CD4-positive, alpha-beta T cell treated with Interferon alpha-2 for 1 hour (primary cell): ENCODE measurements at regions not wholly inside any gene's neighbourhood (a gene's known extent, or its start where the extent isn't known, plus 50 kb on each side); places are given as distances from the start of the nearest gene placed in this dataset.
A peak's percentile ranks its signal among the peaks of the same experiment; 100 is the strongest.

ENCODE experiments used
- DNase-seq, 2 donors: peaks; one replicate each; pipeline ENCODE4 v3.0.0-alpha.2; 2020 to 2022

DNA sequence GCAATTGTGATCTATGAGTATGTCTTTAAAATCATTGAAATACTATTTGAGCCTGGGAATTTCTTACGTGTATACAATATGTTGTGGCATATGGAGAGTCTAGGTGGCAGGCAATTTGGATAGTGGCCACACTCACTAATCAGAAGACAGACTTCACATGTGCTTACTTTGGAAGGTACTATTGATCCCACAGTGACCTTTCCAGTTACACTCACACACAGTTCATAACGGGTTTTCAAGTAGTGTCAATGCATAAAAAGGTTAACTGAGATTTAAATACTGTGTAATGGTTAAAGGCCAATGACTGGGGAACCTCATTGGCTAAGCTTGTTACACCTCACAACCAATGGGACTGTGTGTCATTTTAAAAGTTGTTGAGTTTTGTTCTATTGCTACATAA is 783.2 kb downstream of the RPA4 start:
- DNase-seq = no peak

GRCh38 chrX:97668126-97668525 is 784.4 kb downstream of the RPA4 start:
- no peak for DNase-seq

- DNase-seq = no peak
Observed at GRCh38 chrX:97672138-97672537, 788.4 kb downstream of the RPA4 start.

DNA sequence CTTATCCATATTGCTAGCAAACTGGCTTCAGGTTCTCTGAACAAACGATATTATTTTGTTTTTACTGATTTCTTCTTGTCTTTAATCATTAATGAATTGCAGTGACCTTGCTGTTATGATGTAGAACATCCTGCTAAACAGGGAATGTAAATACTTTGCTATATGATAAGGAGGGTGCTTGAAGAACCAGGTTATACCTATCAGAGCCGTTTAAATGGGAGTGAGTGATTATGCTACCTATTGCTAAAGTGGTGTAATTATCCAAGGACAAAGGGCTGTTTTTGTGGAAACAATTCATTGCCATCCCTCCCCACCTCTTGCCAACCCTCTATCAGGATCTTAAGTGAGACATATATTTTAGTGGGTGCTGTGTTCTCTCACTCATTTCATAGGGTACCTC is 788.9 kb downstream of the RPA4 start:
- DNase-seq = no peak

GRCh38 chrX:97673135-97673534 is 789.4 kb downstream of the RPA4 start:
- DNase-seq = no peak

GRCh38 chrX:97682991-97683840 is 799.5 kb downstream of the RPA4 start:
- no peak for DNase-seq

GRCh38 chrX:97685753-97686152 is 802.0 kb downstream of the RPA4 start:
- DNase-seq = peak in 1 of 2 donors; percentile 21

DNA sequence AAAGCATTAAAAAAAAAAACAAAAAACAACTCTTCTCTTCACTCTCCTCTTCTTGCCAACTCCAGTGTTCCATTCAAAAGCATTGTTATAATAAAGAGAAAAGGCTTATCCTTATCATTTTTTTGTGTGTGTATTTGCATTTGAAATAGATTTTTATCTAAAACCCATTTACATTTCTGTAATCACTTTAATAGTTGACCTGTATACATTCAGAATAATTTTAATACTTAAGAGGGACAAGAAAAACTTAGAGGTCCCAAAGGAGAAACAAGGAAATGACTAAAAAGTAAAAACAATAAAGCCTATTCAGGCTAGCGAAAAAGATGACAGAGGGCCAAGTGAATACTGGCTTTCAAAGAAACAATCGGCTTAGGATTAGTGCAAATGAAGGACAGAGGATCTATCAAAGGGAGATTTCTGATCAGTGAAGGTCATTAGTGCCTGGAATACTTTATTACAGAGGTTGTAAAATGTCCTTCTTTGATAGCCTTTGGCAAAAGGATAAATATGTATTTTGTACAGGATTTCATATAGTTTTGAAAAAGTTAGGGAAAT is 808.3 kb downstream of the RPA4 start:
- DNase-seq = no peak

- DNase-seq = no peak
Observed at GRCh38 chrX:97692575-97692974, 808.9 kb downstream of the RPA4 start.

DNA sequence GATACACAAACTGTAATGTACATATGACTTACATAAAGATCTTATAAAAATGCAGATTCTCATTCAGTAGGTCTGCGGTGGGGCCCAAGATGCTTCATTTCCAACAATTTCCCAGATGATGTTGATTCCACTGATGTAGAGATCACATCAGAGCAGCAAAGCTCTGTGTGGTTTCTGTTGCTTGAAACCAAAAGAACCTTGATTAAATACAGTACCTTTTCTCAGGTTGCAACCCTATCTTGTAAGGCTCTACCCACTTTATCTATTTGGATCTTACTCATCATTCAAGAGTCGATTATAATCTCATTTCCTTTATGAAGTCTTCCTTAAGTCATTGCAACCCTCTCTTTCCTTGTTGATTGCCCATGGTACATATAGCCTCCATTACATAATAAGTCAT is 816.8 kb downstream of the RPA4 start:
- no peak for DNase-seq

DNA sequence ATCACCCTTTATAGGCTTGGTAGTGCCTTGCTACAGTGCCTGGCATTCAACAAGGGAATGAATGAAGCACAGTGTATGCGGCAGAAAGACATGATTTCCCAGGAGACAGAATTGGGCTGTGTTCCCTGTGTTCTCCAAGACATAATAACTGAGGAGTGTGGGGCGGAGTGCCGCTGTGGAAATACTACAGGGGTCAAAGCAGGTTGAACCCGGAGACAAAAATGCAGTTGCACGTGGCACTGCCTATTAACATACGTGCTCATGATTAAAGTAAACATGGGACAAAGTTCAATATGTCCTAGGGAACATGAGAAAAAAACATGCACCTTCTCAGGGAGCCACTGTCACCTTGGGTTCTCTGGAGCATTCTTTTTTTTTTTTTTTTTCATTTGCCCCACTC is 820.8 kb downstream of the RPA4 start:
- no peak for DNase-seq

GRCh38 chrX:97704881-97705280 is 821.2 kb downstream of the RPA4 start:
- no peak for DNase-seq

DNA sequence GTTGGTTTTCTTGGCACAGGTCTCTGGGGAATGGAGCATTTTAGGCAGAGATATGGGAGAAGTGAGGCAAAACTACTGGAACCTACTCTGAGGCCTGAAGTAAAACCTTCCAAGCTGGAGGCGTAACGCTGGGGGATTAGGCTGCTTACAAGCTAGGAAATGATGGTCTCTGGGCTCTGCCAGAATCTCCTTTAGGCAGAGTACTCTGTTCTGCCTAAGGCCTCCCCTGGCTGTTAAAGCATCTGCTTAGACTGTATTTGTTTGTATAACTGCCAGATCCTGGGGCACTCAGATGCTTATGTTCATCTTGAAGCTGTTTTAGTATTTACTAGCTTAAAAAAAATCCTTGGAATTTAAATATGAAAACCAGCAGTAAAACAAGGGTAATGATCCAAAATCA is 822.2 kb downstream of the RPA4 start:
- no peak for DNase-seq

- DNase-seq = no peak
Observed at GRCh38 chrX:97714072-97714471, 830.4 kb downstream of the RPA4 start.

GRCh38 chrX:97728215-97728614 is 844.5 kb downstream of the RPA4 start:
- DNase-seq = no peak

- no peak for DNase-seq
Observed at GRCh38 chrX:97740044-97740443, 856.3 kb downstream of the RPA4 start.

GRCh38 chrX:97740886-97741285 is 857.2 kb downstream of the RPA4 start:
- no peak for DNase-seq

DNA sequence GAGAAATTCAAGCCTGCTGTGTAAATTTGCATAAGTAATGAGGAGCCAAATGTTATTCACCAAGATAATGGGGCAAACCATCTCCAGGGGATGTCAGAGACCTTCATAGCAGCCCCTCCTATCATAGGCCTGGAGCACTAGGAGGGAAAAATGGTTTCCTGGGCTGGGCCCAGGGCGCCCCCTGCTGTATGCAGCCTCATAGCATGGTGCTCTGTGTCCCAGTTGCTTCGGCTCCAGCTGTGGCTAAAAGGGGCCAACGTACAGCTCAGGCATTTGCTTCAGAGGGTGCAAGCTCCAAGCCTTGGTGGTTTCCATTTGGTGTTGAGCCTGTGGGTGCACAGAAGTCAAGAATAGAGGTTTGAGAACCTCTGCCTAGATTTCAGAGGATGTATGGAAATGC is 859.3 kb downstream of the RPA4 start:
- DNase-seq = no peak

DNA sequence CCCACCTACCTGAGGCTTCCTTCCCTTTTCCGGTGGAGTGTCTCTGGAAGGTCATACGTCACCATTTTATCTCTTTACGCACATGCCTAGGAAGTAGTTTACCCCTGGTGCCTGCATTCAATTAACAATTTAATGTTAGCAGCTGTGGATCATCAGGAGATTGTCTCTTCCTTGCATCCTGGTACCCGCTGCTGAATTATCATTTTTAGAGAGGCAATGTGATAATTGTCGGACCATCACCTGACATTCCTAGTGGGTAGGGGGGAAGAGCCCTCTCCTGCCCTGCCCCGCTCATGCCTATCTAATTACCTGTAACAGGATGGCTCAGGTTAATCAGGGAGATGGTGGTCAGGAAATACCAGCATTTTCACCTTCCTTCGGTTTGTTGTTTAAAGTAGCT is 863.6 kb downstream of the RPA4 start:
- no peak for DNase-seq

DNA sequence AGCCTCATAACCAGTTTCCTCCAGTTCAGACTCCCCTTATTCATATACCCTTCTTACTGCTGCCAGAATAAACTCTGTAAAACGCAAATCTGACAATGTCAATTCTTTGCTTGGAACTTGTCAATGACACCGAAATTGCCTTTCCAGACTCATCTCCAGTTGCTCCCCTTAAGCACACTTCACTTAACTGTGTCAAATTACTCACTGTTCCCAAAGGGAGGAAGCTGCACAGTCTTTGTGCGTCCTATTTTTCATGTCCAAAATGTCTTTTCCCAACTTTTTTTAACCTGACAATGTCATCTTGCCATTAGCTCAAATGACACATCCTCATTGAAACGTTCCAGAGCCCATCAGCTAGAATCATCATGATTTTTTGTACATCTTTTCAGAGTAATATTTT is 867.3 kb downstream of the RPA4 start:
- DNase-seq = no peak

- DNase-seq = no peak
Observed at GRCh38 chrX:97751735-97752134, 868.0 kb downstream of the RPA4 start.

DNA sequence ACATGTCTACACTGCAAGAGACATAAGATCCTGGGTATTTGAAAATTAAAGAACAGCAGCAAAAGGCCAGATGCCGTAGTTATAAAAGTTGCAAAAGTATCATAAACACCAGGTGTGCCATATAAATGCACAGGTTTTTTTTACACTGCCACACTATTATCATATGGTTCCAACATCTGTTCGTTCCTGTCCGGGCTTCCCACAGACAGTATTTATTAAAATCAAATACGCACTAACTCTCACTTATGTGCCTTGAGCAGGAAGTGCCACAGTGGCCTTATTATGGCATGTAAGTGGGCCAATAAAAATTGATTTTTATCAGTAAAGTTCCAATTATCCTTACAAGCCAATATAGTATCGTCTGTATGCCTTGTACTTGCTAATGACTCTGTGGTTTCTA is 873.2 kb downstream of the RPA4 start:
- no peak for DNase-seq

DNA sequence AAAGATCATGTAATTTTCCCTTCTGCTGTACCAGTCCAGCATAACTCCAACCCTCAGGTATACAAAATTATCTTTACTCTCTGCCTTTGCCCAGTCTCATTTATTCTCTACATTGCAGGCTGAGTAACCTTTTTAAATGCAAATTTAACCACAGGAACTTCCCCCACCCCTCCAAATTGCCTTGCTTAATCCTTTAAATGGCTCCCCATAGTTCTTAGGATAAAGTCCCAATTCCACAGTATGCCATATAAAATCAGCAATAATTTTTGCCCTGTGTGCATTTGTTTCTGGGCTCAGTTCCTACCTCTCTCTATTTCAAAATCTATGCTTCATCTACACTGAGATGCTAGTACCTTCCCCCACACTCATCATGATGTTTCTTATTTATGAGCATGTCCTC is 879.7 kb downstream of the RPA4 start:
- DNase-seq = no peak

DNA sequence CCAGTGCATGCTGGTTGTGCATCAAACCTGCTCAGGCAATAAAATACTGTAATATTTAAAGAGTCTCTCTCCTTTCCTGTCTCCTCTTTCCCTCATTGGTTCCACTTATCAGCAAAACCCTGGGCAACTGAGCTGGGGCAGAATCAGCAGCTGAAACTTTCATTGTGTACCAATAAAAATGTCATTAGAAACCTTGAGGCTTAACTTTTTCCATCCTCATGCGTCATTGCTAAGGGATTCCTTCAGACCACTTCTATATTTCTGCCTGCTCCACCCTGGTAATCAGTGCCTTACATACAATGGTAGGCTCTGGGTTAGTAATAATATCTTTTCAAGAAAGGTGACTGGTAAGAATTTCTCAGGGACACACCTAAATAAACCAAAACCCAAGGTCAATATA is 880.3 kb downstream of the RPA4 start:
- DNase-seq = no peak
